C4-2B (cell line): ENCODE measurements at regions not wholly inside any gene's neighbourhood (a gene's known extent, or its start where the extent isn't known, plus 50 kb on each side); places are given as distances from the start of the nearest gene placed in this dataset.

ENCODE experiments used
- H3K27ac ChIP-seq: fragments of 450-650 bp; 2 replicates; pipeline ENCODE4 v1.5.1; 2017
- ZFX ChIP-seq: fragments of 450-650 bp; IDR thresholded peaks from 2 replicates; pipeline ENCODE4 v1.6.1; 2017
- TF ChIP-seq, protein P1 (sequence below): fragments of 450-650 bp; conservative IDR thresholded peaks from 2 replicates; pipeline ENCODE4 v1.5.1; 2017; ENCODE audit warnings: mild to moderate bottlenecking

DNA sequence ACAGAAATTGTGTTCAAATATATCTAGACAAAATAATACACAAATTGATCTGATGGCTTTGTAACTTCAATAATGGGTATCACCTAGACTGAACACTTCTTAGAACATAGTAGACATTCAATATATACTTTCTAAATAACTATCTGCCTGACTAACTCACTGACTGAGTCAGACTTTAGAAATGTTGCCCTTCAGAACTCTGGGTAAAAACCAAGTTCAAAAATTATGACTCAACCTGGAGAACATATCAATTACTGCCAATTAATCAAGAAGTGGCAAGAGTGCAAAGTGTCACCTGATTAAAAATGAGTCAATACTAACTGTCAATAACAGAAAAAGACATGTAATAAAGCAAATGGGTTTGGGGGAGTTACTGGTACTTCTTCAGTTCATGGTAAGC lies 144.6 kb upstream of the TMCO5A start:
- TF ChIP-seq, protein P1, sequence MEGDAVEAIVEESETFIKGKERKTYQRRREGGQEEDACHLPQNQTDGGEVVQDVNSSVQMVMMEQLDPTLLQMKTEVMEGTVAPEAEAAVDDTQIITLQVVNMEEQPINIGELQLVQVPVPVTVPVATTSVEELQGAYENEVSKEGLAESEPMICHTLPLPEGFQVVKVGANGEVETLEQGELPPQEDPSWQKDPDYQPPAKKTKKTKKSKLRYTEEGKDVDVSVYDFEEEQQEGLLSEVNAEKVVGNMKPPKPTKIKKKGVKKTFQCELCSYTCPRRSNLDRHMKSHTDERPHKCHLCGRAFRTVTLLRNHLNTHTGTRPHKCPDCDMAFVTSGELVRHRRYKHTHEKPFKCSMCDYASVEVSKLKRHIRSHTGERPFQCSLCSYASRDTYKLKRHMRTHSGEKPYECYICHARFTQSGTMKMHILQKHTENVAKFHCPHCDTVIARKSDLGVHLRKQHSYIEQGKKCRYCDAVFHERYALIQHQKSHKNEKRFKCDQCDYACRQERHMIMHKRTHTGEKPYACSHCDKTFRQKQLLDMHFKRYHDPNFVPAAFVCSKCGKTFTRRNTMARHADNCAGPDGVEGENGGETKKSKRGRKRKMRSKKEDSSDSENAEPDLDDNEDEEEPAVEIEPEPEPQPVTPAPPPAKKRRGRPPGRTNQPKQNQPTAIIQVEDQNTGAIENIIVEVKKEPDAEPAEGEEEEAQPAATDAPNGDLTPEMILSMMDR: no peak
- TF ChIP-seq ZFX: no peak
- H3K27ac ChIP-seq: no peak overlapping the region

DNA sequence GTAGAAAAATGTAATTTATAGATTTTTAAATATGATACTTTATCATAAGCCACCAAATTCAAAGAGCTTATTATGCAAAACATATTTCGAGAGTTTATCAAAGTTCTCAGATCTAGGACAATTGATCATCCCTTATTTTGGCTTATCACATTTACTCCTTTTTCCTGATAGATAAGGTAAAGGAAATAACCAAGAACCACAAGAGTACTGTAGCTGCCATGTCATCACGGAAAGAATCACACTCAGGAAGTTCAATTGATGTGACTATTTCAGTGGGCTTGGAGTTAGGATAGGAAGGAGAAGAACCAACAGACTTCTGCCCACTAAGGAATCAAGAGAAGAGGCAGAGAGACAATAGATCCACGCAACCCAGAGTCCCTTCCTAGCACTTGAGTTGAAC lies 142.7 kb upstream of the TMCO5A start:
- TF ChIP-seq ZFX: no peak
- TF ChIP-seq, protein P1: no peak
- no peak overlapping the region for H3K27ac ChIP-seq

DNA sequence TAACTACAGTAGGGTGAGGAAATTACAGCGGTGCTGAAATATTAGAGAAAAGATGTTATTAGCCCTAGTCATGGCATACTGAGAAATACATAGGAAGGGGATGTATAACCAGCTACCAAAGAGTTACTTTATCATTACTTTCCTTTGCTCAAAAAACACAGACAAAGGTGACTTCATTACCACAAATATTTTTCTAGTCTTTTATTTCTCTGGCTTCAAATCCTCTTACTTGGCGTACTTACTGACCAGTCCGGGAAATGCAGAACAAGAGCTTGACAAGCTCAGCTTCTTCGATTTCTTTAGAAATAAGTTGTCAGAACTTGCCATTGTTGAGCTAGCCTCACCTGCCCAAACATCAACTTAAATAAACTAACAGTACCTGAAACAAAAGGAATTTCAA lies 142.1 kb upstream of the TMCO5A start:
- no peak for TF ChIP-seq ZFX
- TF ChIP-seq, protein P1: no peak

DNA sequence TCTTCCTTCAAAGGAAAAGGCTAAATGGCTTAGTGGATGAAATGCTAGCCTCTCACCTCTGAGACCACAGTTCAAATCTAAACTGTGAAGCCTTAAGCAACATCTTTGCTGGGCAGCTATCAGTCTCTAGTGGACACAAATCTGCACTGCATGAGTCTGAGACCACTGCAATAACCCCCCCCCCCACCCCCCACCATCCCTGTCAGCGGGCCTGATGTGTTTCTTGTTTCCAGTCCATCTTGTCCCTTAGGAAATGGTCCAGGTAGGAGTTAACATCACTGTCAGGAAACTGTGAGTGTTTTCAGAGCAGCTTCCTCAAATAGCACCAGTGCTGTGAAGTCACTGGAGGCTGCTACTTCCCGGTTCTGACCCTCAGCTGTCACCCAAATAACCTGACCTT lies 140.6 kb upstream of the TMCO5A start:
- H3K27ac ChIP-seq: no peak overlapping the region
- no peak for TF ChIP-seq ZFX
- TF ChIP-seq, protein P1: no peak

More for the DNA sequence above, 142.1 kb upstream of the TMCO5A start:
- no peak overlapping the region for H3K27ac ChIP-seq

DNA sequence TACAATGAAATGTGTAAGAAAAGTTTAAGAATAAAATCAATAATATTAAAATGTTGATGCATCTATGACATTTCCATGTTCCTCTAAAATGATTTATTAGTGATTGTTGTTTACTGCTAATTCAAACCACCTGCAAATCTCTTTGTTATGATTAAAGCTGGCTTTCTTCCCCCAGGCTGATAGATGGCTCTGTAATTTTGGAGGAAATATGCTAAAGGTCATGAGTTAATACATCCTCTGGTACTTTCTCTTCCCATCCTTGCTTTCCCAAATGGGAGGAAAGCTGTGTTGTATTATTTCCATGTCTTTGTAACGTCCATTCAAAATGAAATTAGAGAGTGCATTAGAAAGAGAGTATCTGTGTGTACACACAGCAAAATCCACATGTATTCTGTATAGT lies 139.5 kb upstream of the TMCO5A start:
- no peak for TF ChIP-seq ZFX
- TF ChIP-seq, protein P1: no peak

DNA sequence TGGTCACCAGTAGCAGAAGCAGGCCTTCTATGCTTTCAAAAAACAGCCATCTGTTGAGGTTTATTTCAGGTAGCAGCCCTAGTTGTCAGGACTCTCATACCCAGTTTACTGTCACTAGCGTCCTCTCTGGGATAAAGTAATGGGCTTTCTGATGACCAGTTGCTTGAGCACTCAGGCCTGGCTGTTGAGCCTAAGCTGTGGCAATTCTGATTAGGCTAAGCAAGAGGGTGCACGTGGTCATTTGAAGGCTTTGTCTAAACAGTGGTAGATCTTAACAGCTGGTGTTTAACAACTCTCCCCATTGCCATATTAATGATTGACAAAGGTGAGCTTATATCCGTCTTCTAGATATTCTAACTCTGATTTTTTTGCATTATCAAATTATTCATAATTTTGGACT lies 132.9 kb upstream of the TMCO5A start:
- H3K27ac ChIP-seq: no peak overlapping the region
- TF ChIP-seq, protein P1: no peak
- TF ChIP-seq ZFX: no peak

More for the DNA sequence above, 139.5 kb upstream of the TMCO5A start:
- H3K27ac ChIP-seq: no peak overlapping the region

DNA sequence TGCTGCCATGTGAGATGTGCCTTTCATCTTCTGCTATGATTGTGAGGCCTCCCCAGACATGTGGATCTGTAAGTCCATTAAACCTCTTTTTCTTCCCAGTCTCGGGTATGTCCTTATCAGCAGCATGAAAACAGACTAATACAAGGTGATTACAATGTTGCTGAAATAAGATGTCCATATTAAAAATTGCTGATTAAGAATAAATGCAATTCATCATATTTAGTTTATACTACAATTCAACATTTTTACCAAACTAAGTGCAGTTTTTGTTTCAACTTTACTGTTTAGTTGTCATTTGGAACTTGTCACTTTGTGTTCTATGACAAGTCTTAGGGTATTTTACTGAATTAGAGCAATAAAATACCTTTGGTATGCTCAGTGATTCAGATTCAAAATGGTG lies 127.6 kb upstream of the TMCO5A start:
- TF ChIP-seq, protein P1: no peak
- no peak overlapping the region for H3K27ac ChIP-seq
